ENCODE measurements at regions not wholly inside any gene's neighbourhood (a gene's known extent, or its start where the extent isn't known, plus 50 kb on each side); places are given as distances from the start of the nearest gene placed in this dataset.

- DNase-seq (ENCODE audit: extremely low spot score, unreplicated experiment) = no peak
- Mint-ChIP-seq H3K9me3 (ENCODE audit: unreplicated experiment) (peaks cover 19% of the 10 kb centered on the region), H3K27me3 (ENCODE audit: unreplicated experiment) (peaks cover 15% of the 10 kb centered on the region), H3K36me3 (ENCODE audit: unreplicated experiment) (no peaks in the 10 kb centered on the region), H3K27ac (ENCODE audit: unreplicated experiment) (no peak overlapping the region), H3K4me1 (ENCODE audit: unreplicated experiment) (no peaks in the 10 kb centered on the region), H3K4me3 (ENCODE audit: unreplicated experiment) (no peak overlapping the region)
- TF ChIP-seq, protein P1, sequence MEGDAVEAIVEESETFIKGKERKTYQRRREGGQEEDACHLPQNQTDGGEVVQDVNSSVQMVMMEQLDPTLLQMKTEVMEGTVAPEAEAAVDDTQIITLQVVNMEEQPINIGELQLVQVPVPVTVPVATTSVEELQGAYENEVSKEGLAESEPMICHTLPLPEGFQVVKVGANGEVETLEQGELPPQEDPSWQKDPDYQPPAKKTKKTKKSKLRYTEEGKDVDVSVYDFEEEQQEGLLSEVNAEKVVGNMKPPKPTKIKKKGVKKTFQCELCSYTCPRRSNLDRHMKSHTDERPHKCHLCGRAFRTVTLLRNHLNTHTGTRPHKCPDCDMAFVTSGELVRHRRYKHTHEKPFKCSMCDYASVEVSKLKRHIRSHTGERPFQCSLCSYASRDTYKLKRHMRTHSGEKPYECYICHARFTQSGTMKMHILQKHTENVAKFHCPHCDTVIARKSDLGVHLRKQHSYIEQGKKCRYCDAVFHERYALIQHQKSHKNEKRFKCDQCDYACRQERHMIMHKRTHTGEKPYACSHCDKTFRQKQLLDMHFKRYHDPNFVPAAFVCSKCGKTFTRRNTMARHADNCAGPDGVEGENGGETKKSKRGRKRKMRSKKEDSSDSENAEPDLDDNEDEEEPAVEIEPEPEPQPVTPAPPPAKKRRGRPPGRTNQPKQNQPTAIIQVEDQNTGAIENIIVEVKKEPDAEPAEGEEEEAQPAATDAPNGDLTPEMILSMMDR (IDR thresholded peaks at IDR 0.05) = no peak
Observed at GRCh38 chr9:71614409-71615010, 153.8 kb downstream of the CEMIP2 start.

DNA sequence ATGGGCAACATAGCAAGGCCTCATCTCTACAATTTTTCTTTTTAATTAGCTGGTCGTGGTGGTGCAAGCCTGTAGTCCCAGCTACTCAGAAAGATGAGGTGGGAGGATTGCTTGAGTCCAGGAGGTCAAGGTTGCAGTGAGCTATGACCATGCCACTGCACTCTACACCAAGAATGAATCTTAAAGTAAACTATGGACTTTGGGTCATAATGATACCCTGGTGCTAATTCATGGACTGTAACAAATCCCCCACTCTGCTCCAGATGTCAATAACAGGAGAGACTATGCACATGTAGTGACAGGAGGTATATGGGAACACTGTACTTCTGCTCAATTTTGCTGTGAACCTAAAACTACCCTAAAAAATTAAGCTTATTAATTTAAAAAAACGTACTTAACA is 155.4 kb downstream of the CEMIP2 start:
- Mint-ChIP-seq H3K4me1 (ENCODE audit: unreplicated experiment) (no peaks in the 10 kb centered on the region), H3K27me3 (ENCODE audit: unreplicated experiment) (peaks cover 15% of the 10 kb centered on the region), H3K4me3 (ENCODE audit: unreplicated experiment) (no peak overlapping the region), H3K9me3 (ENCODE audit: unreplicated experiment) (peaks cover 18% of the 10 kb centered on the region), H3K27ac (ENCODE audit: unreplicated experiment) (no peak overlapping the region), H3K36me3 (ENCODE audit: unreplicated experiment) (no peaks in the 10 kb centered on the region)
- DNase-seq (ENCODE audit: extremely low spot score, unreplicated experiment) = no peak
- TF ChIP-seq, protein P1 (IDR thresholded peaks at IDR 0.05) = no peak

DNA sequence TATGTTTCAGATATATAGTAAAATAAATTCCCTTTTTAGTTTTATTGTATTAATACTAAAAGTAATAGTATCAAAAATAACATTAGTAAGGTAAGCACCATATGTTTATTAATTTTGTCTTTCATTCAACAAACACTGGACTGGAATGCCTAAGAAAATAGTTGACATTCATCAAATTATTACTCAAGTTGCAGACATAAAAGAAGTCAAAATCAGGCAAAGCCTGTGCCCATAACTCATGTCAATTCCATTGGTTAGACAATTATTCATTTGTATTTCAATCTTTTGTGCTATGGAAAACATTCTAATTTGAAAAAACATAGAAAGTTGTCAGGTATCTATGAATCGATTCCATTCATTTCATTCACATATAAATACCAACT is 158.9 kb downstream of the CEMIP2 start:
- no peak overlapping the region for H3K4me3 Mint-ChIP-seq (ENCODE audit: unreplicated experiment)
- no peaks in the 10 kb centered on the region for H3K4me1 Mint-ChIP-seq (ENCODE audit: unreplicated experiment)
- H3K27me3 Mint-ChIP-seq (ENCODE audit: unreplicated experiment) = peaks cover 15% of the 10 kb centered on the region
- TF ChIP-seq, protein P1 (IDR thresholded peaks at IDR 0.05) = no peak
- H3K36me3 Mint-ChIP-seq (ENCODE audit: unreplicated experiment) = no peaks in the 10 kb centered on the region
- no peak overlapping the region for H3K27ac Mint-ChIP-seq (ENCODE audit: unreplicated experiment)
- H3K9me3 Mint-ChIP-seq (ENCODE audit: unreplicated experiment) = peaks cover 9% of the 10 kb centered on the region
- DNase-seq (ENCODE audit: extremely low spot score, unreplicated experiment) = no peak

GRCh38 chr9:71608825-71609447 is 159.4 kb downstream of the CEMIP2 start:
- H3K4me1 Mint-ChIP-seq (ENCODE audit: unreplicated experiment) = no peaks in the 10 kb centered on the region
- H3K4me3 Mint-ChIP-seq (ENCODE audit: unreplicated experiment) = no peak overlapping the region
- no peak overlapping the region for H3K27ac Mint-ChIP-seq (ENCODE audit: unreplicated experiment)
- DNase-seq (ENCODE audit: extremely low spot score, unreplicated experiment) = no peak
- peaks cover 9% of the 10 kb centered on the region for H3K9me3 Mint-ChIP-seq (ENCODE audit: unreplicated experiment)
- TF ChIP-seq, protein P1 (IDR thresholded peaks at IDR 0.05) = no peak
- H3K36me3 Mint-ChIP-seq (ENCODE audit: unreplicated experiment) = no peaks in the 10 kb centered on the region
- peaks cover 17% of the 10 kb centered on the region for H3K27me3 Mint-ChIP-seq (ENCODE audit: unreplicated experiment)

DNA sequence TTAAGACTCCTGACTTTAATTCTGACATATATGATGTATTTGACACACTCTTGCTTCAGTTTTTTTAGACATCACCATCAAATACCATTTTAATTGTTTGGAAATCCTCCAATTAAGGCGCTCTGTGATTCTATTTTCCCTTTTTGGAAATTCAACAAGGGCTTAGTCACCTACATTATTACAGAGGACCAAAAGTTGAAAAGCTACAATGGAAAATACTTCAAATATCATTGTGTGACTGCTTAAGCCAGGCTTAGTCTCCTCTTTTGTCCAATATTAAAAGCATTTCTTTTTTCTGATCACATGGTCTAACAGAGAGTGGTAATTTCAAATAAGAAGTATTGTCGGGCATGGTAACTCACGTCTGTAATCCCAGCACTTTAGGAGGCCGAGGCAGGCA is 160.3 kb downstream of the CEMIP2 start:
- TF ChIP-seq, protein P1 (IDR thresholded peaks at IDR 0.05) = no peak
- Mint-ChIP-seq H3K27me3 (ENCODE audit: unreplicated experiment) (peaks cover 17% of the 10 kb centered on the region), H3K9me3 (ENCODE audit: unreplicated experiment) (peaks cover 9% of the 10 kb centered on the region), H3K27ac (ENCODE audit: unreplicated experiment) (no peak overlapping the region), H3K4me1 (ENCODE audit: unreplicated experiment) (no peaks in the 10 kb centered on the region), H3K4me3 (ENCODE audit: unreplicated experiment) (no peak overlapping the region), H3K36me3 (ENCODE audit: unreplicated experiment) (no peaks in the 10 kb centered on the region)
- no peak for DNase-seq (ENCODE audit: extremely low spot score, unreplicated experiment)

All from osteocyte (in vitro differentiated cells).